ENCODE measurements at regions not wholly inside any gene's neighbourhood (a gene's known extent, or its start where the extent isn't known, plus 50 kb on each side); places are given as distances from the start of the nearest gene placed in this dataset.

DNA sequence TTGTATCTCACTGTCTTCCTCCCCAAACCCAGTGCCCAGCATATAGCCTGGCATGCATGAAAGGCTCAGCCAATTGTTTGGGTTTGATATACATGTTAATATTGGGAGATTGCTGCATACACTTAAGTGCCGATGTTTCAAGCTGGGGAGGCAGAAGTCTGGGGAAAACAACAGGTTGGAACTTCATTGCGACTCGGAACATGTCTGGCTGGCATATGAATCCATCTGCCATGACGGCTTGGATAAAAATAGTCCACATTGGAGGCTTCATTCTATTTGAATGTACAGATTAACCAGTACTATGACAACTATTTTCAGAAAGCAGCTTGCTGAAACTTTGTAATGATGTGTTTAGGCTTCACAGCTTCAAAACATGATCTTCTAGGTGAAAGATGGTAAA is 261.0 kb downstream of the CDH26 start:
- DNase-seq (ENCODE audit: low spot score) = no peak
- Histone ChIP-seq H3K36me3 (ENCODE audit: insufficient read depth, low read length) (no peaks in the 10 kb centered on the region), H3K9me3 (ENCODE audit: low read length) (no peaks in the 10 kb centered on the region), H4K20me1 (ENCODE audit: insufficient read depth, low read length) (no peaks in the 10 kb centered on the region), H3K4me1 (ENCODE audit: insufficient read depth, low read length, poor library complexity, severe bottlenecking) (no peaks in the 10 kb centered on the region), H3K9me2 (ENCODE audit: insufficient read depth, low read length) (no peaks in the 10 kb centered on the region), H3K4me3 (ENCODE audit: low read depth, low read length, poor library complexity, severe bottlenecking) (no peak overlapping the region), H2AFZ (ENCODE audit: low read length) (no peak overlapping the region), H3K79me2 (ENCODE audit: insufficient read depth, low read depth, low read length) (no peaks in the 10 kb centered on the region), H3K27ac (ENCODE audit: low read depth, low read length, poor library complexity, severe bottlenecking) (no peak overlapping the region), H3K4me2 (ENCODE audit: low read length) (no peak overlapping the region)
- BruUV-seq (replicated peaks) = no TSS peak
- POLR2A ChIA-PET = no interaction called here
- CTCF ChIA-PET (ENCODE audit: unreplicated experiment) = interaction anchor here (0.6 kb wide), 1 partner anchor 43 kb away, joined by 3 read pairs; no protein-coding TSS in a partner anchor
- intact Hi-C loops (cut with micrococcal nuclease; ENCODE audit: unreplicated experiment) = loop anchor here (10.0 kb wide), 1 partner anchor 236 kb away; no protein-coding TSS in a partner anchor
- no peak for TF ChIP-seq EZH2phosphoT487 (IDR thresholded peaks at IDR 0.05; ENCODE audit: borderline replicate concordance, low read depth, low read length)

DNA sequence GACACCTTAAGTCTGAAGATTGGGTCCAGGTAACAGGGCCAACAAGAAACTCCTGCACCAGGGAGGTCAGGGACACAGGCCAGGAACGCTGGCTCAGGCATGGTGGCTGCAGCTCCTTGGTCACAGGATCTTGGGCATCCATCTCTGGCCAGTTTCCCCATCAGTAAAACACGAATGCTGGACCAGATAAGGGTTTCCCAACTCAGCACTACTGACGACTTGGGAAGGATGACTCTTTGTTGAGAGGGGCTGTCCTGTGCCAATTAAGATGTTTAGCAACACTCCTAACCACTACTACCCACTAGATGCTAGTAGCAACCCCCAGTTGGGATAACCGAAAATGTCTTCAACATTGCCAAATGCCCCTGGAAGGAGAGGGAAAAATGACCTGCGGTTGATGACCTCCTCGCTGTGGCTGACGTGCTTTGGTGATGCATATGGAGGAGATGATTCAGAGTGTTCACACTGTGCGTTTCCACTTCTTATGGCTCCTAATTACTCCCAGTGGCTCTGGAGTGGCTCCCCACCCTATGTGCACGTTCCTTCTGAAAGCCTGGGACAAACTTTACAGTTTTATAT is 261.9 kb downstream of the CDH26 start:
- TF ChIP-seq, protein P1, sequence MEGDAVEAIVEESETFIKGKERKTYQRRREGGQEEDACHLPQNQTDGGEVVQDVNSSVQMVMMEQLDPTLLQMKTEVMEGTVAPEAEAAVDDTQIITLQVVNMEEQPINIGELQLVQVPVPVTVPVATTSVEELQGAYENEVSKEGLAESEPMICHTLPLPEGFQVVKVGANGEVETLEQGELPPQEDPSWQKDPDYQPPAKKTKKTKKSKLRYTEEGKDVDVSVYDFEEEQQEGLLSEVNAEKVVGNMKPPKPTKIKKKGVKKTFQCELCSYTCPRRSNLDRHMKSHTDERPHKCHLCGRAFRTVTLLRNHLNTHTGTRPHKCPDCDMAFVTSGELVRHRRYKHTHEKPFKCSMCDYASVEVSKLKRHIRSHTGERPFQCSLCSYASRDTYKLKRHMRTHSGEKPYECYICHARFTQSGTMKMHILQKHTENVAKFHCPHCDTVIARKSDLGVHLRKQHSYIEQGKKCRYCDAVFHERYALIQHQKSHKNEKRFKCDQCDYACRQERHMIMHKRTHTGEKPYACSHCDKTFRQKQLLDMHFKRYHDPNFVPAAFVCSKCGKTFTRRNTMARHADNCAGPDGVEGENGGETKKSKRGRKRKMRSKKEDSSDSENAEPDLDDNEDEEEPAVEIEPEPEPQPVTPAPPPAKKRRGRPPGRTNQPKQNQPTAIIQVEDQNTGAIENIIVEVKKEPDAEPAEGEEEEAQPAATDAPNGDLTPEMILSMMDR (conservative IDR thresholded peaks at IDR 0.05; ENCODE audit: low read length) = no peak
- no peak for TF ChIP-seq EZH2phosphoT487 (IDR thresholded peaks at IDR 0.05; ENCODE audit: borderline replicate concordance, low read depth, low read length)
- H3K9me2 ChIP-seq (ENCODE audit: insufficient read depth, low read length) = no peaks in the 10 kb centered on the region
- no peak overlapping the region for H3K4me2 ChIP-seq (ENCODE audit: low read length)
- no peak overlapping the region for H3K4me3 ChIP-seq (ENCODE audit: low read depth, low read length, poor library complexity, severe bottlenecking)
- H3K27ac ChIP-seq (ENCODE audit: low read depth, low read length, poor library complexity, severe bottlenecking) = no peak overlapping the region
- BruUV-seq (replicated peaks) = no TSS peak
- H2AFZ ChIP-seq (ENCODE audit: low read length) = no peak overlapping the region
- ChIA-PET CTCF (ENCODE audit: unreplicated experiment) (no interaction called here), POLR2A (no interaction called here)
- no peaks in the 10 kb centered on the region for H3K36me3 ChIP-seq (ENCODE audit: insufficient read depth, low read length)
- DNase-seq (ENCODE audit: low spot score) = no peak
- no peaks in the 10 kb centered on the region for H3K9me3 ChIP-seq (ENCODE audit: low read length)
- intact Hi-C loops (cut with micrococcal nuclease; ENCODE audit: unreplicated experiment) = loop anchor here (10.0 kb wide), 1 partner anchor 235 kb away; no protein-coding TSS in a partner anchor
- H3K4me1 ChIP-seq (ENCODE audit: insufficient read depth, low read length, poor library complexity, severe bottlenecking) = no peaks in the 10 kb centered on the region
- no peaks in the 10 kb centered on the region for H3K79me2 ChIP-seq (ENCODE audit: insufficient read depth, low read depth, low read length)
- H4K20me1 ChIP-seq (ENCODE audit: insufficient read depth, low read length) = no peaks in the 10 kb centered on the region

DNA sequence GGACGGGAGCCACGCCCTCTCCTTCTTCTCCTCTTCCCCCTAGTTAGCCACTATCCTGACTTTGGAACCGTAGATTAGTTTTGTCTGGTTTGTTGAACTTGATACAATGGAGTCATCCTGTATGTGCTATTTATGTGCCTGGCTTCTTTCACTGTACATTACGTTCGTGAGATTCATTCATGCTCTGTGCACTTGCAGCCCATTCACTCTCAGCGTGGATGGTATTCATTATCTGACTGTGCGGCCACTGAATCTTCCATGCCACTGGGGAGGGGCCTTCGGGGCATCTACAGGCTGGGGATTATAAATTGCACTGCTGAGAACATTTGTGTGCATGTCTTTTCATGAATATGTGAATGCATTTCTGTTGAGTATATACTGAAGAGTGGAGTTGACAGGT is 262.5 kb downstream of the CDH26 start:
- Histone ChIP-seq H2AFZ (ENCODE audit: low read length) (no peak overlapping the region), H3K9me3 (ENCODE audit: low read length) (no peaks in the 10 kb centered on the region), H3K4me2 (ENCODE audit: low read length) (no peak overlapping the region), H3K27ac (ENCODE audit: low read depth, low read length, poor library complexity, severe bottlenecking) (no peak overlapping the region), H3K79me2 (ENCODE audit: insufficient read depth, low read depth, low read length) (no peaks in the 10 kb centered on the region), H3K4me1 (ENCODE audit: insufficient read depth, low read length, poor library complexity, severe bottlenecking) (no peaks in the 10 kb centered on the region), H4K20me1 (ENCODE audit: insufficient read depth, low read length) (no peaks in the 10 kb centered on the region), H3K36me3 (ENCODE audit: insufficient read depth, low read length) (no peaks in the 10 kb centered on the region), H3K9me2 (ENCODE audit: insufficient read depth, low read length) (no peaks in the 10 kb centered on the region), H3K4me3 (ENCODE audit: low read depth, low read length, poor library complexity, severe bottlenecking) (no peak overlapping the region)
- intact Hi-C loops (cut with micrococcal nuclease; ENCODE audit: unreplicated experiment) = no loop called here
- no TSS peak for BruUV-seq (replicated peaks)
- DNase-seq (ENCODE audit: low spot score) = no peak
- ChIA-PET POLR2A (no interaction called here), CTCF (ENCODE audit: unreplicated experiment) (no interaction called here)
- TF ChIP-seq EZH2phosphoT487 (IDR thresholded peaks at IDR 0.05; ENCODE audit: borderline replicate concordance, low read depth, low read length) = no peak
- TF ChIP-seq, protein P1 (conservative IDR thresholded peaks at IDR 0.05; ENCODE audit: low read length) = no peak

Data from OCI-LY7 (cell line).